GM21515 (cell line): ENCODE measurements at regions not wholly inside any gene's neighbourhood (a gene's known extent, or its start where the extent isn't known, plus 50 kb on each side); places are given as distances from the start of the nearest gene placed in this dataset.

Experiments used
- ATAC-seq: cut with Tn5 transposase; IDR thresholded peaks from one replicate; pipeline ENCODE4 v1.9.1; 2021; ENCODE audit not compliant: unreplicated experiment

- no peak for ATAC-seq
Observed at GRCh38 chr1:195584870-195585624, 1023.2 kb downstream of the KCNT2 start.

GRCh38 chr1:195580988-195581387 is 1027.3 kb downstream of the KCNT2 start:
- no peak for ATAC-seq

GRCh38 chr1:195577748-195578147 is 1030.5 kb downstream of the KCNT2 start:
- ATAC-seq = no peak

GRCh38 chr1:195576641-195577040 is 1031.6 kb downstream of the KCNT2 start:
- ATAC-seq = no peak

GRCh38 chr1:195574511-195574910 is 1033.7 kb downstream of the KCNT2 start:
- no peak for ATAC-seq

GRCh38 chr1:195569934-195570333 is 1038.3 kb downstream of the KCNT2 start:
- no peak for ATAC-seq

- no peak for ATAC-seq
Observed at GRCh38 chr1:195568389-195568788, 1039.9 kb downstream of the KCNT2 start.

GRCh38 chr1:195562074-195562473 is 1046.2 kb downstream of the KCNT2 start:
- no peak for ATAC-seq

- ATAC-seq = no peak
Observed at GRCh38 chr1:195550071-195550862, 1058.0 kb downstream of the KCNT2 start.

GRCh38 chr1:195530961-195531360 is 1077.3 kb downstream of the KCNT2 start:
- ATAC-seq = no peak

GRCh38 chr1:195529881-195530280 is 1078.4 kb downstream of the KCNT2 start:
- ATAC-seq = no peak

GRCh38 chr1:195520757-195521156 is 1087.5 kb downstream of the KCNT2 start:
- no peak for ATAC-seq

- no peak for ATAC-seq
Observed at GRCh38 chr1:195516036-195516435, 1092.2 kb downstream of the KCNT2 start.

GRCh38 chr1:195511501-195511900 is 1096.7 kb downstream of the KCNT2 start:
- ATAC-seq = no peak

- ATAC-seq = no peak
Observed at GRCh38 chr1:195501118-195501517, 1107.1 kb downstream of the KCNT2 start.

- ATAC-seq = no peak
Observed at GRCh38 chr1:195495720-195496635, 1112.3 kb downstream of the KCNT2 start.

GRCh38 chr1:195482137-195482536 is 1126.1 kb downstream of the KCNT2 start:
- no peak for ATAC-seq

GRCh38 chr1:195481293-195481692 is 1126.9 kb downstream of the KCNT2 start:
- ATAC-seq = no peak

- no peak for ATAC-seq
Observed at GRCh38 chr1:195475568-195475967, 1132.7 kb downstream of the KCNT2 start.

GRCh38 chr1:195472291-195472690 is 1135.9 kb downstream of the KCNT2 start:
- no peak for ATAC-seq

GRCh38 chr1:195466639-195467038 is 1141.6 kb downstream of the KCNT2 start:
- no peak for ATAC-seq
